Astrocyte (in vitro differentiated cells and primary cell): ENCODE measurements at regions not wholly inside any gene's neighbourhood (a gene's known extent, or its start where the extent isn't known, plus 50 kb on each side); places are given as distances from the start of the nearest gene placed in this dataset.

Experiments
- DNase-seq: peaks from one replicate; pipeline ENCODE4 v3.0.0-alpha.2; 2010; ENCODE audit warnings: low read depth
- FAIRE-seq: peaks from 2 replicates; lab custom pipeline; 2011; peaks lifted over from hg19 to GRCh38; lab: Jason Lieb, UNC
- H2AFZ ChIP-seq: 2 replicates; pipeline ENCODE4 v1.6.0; 2012; ENCODE audit warnings: low read depth, low read length, inconsistent platforms
- H3K27ac ChIP-seq: 2 replicates; pipeline ENCODE4 v1.5.1; 2011; ENCODE audit warnings: low read depth, low read length, inconsistent platforms
- H3K27me3 ChIP-seq: 2 replicates; pipeline ENCODE4 v1.6.0; 2011; ENCODE audit warnings: low read length, inconsistent platforms; ENCODE audit not compliant: insufficient read depth
- H3K36me3 ChIP-seq: 2 replicates; pipeline ENCODE4 v1.5.1; 2011; ENCODE audit warnings: low read length, inconsistent platforms; ENCODE audit not compliant: insufficient read depth
- H3K4me1 ChIP-seq: 2 replicates; pipeline ENCODE4 v1.5.1; 2011; ENCODE audit warnings: low read length, inconsistent platforms; ENCODE audit not compliant: insufficient read depth
- H3K4me2 ChIP-seq: 2 replicates; pipeline ENCODE4 v1.6.0; 2012; ENCODE audit warnings: low read length, inconsistent platforms
- H3K4me3 ChIP-seq: 2 replicates; pipeline ENCODE4 v1.5.1; 2011; ENCODE audit warnings: low read depth, mild to moderate bottlenecking, low read length, inconsistent platforms; ENCODE audit not compliant: insufficient read depth
- H3K79me2 ChIP-seq: 2 replicates; pipeline ENCODE4 v1.6.0; 2012; ENCODE audit warnings: mild to moderate bottlenecking, low read length, inconsistent platforms; ENCODE audit not compliant: insufficient read depth
- H3K9ac ChIP-seq: 2 replicates; pipeline ENCODE4 v1.6.0; 2012; ENCODE audit warnings: mild to moderate bottlenecking, low read length, inconsistent platforms
- H3K9me3 ChIP-seq: 2 replicates; pipeline ENCODE4 v1.5.1; 2012; ENCODE audit warnings: low read depth, mild to moderate bottlenecking, low read length, inconsistent platforms; ENCODE audit not compliant: insufficient read depth
- H4K20me1 ChIP-seq: 2 replicates; pipeline ENCODE4 v1.6.0; 2012; ENCODE audit warnings: low read length, inconsistent platforms; ENCODE audit not compliant: insufficient read depth
- H3K27ac Mint-ChIP-seq: one replicate; pipeline ENCODE4 v1.8.0; 2021; ENCODE audit warnings: mild to moderate bottlenecking, mixed read lengths; ENCODE audit not compliant: unreplicated experiment
- H3K27me3 Mint-ChIP-seq: one replicate; pipeline ENCODE4 v1.8.0; 2021; ENCODE audit warnings: low read depth, mixed read lengths; ENCODE audit not compliant: unreplicated experiment
- H3K36me3 Mint-ChIP-seq: one replicate; pipeline ENCODE4 v1.8.0; 2021; ENCODE audit warnings: low read depth, mixed read lengths; ENCODE audit not compliant: unreplicated experiment
- H3K4me1 Mint-ChIP-seq: one replicate; pipeline ENCODE4 v1.8.0; 2021; ENCODE audit warnings: low read depth, mixed read lengths; ENCODE audit not compliant: unreplicated experiment
- H3K4me3 Mint-ChIP-seq: one replicate; pipeline ENCODE4 v1.8.0; 2021; ENCODE audit warnings: mild to moderate bottlenecking, moderate library complexity, mixed read lengths; ENCODE audit not compliant: unreplicated experiment
- H3K9me3 Mint-ChIP-seq: one replicate; pipeline ENCODE4 v1.8.0; 2021; ENCODE audit warnings: mild to moderate bottlenecking, mixed read lengths; ENCODE audit not compliant: unreplicated experiment
- EZH2 ChIP-seq: IDR thresholded peaks from 2 replicates; pipeline ENCODE4 v1.6.1; 2012; ENCODE audit warnings: mild to moderate bottlenecking, low read length, inconsistent platforms; ENCODE audit not compliant: insufficient read depth
- TF ChIP-seq, protein P1 (sequence below): IDR thresholded peaks from 2 replicates; pipeline ENCODE4 v1.5.1; 2011; ENCODE audit warnings: low read depth, mild to moderate bottlenecking, inconsistent platforms, low read length, moderate library complexity; ENCODE audit not compliant: insufficient read depth

DNA sequence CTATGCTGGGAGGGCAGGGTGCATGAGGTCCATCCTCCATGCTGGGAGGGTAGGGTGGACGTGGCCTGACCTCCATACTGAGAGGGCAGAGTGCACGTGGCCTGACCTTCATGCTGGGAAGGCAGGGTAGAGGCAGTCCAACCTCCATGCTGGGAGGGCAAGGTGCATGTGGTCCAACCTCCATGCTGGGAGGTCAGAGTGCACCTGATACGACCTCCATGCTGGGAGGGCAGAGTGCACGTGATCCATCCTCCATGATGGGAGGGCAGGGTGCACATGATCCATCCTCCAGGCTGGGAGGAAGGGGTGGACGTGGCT is 622.2 kb downstream of the BRD1 start:
- Histone ChIP-seq H3K79me2 (no peaks in the 10 kb centered on the region), H4K20me1 (no peaks in the 10 kb centered on the region)

DNA sequence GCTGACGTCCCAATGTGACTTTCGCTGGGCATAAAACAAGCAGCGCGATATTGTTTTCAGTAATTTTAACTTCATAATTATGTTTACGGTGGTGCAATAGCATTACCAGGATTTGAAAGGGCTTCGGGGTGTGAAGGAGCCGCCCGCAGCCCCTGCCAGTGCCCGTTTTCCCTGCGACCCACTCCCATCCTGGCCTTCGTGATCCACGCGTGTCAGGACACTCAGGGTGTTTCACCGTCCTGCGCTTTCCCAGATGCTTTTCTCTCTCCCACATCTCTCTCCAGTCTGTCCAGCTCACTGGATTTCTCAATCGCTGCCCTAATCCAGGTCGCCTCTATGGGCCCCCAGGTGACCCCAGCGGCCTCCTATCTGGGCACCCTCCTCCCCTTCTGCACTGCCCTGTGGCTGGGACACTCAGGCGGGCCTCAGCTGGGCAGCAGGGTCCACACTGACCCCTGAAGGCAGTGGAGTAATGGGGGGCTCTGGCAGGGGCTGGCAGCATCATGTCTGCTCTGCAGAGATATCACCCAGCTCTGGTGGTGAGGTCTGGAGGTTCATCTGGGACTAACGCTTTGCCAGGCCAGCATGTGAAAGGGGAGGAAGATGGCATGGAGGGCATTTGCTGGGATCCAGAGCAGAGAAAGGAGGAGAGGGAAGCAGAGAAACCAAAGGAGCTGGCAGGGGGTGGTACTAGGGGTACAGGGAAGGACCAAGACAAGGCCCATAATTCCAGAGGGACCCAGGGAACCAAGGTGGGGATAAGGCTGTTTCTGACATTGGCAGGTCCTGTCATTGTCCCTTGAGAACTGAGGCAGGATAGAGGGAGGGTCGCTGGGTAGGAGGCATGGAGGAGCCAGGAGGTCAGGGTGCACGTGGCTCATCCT is 622.8 kb downstream of the BRD1 start:
- no peak for FAIRE-seq
- Mint-ChIP-seq H3K36me3 (no peaks in the 10 kb centered on the region), H3K27me3 (peaks cover 36% of the 10 kb centered on the region), H3K9me3 (peaks cover 2% of the 10 kb centered on the region), H3K27ac (no peak overlapping the region), H3K4me3 (no peak overlapping the region), H3K4me1 (no peaks in the 10 kb centered on the region)
- Histone ChIP-seq H4K20me1 (no peaks in the 10 kb centered on the region), H3K27me3 (no peaks in the 10 kb centered on the region), H3K36me3 (no peaks in the 10 kb centered on the region), H3K9me3 (peaks cover 6% of the 10 kb centered on the region), H3K4me1 (no peaks in the 10 kb centered on the region), H3K27ac (no peak overlapping the region), H3K4me2 (no peak overlapping the region), H3K79me2 (no peaks in the 10 kb centered on the region), H3K4me3 (no peak overlapping the region), H3K9ac (no peak overlapping the region), H2AFZ (no peak overlapping the region)
- DNase-seq: no peak
- TF ChIP-seq, protein P1, sequence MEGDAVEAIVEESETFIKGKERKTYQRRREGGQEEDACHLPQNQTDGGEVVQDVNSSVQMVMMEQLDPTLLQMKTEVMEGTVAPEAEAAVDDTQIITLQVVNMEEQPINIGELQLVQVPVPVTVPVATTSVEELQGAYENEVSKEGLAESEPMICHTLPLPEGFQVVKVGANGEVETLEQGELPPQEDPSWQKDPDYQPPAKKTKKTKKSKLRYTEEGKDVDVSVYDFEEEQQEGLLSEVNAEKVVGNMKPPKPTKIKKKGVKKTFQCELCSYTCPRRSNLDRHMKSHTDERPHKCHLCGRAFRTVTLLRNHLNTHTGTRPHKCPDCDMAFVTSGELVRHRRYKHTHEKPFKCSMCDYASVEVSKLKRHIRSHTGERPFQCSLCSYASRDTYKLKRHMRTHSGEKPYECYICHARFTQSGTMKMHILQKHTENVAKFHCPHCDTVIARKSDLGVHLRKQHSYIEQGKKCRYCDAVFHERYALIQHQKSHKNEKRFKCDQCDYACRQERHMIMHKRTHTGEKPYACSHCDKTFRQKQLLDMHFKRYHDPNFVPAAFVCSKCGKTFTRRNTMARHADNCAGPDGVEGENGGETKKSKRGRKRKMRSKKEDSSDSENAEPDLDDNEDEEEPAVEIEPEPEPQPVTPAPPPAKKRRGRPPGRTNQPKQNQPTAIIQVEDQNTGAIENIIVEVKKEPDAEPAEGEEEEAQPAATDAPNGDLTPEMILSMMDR: no peak
- TF ChIP-seq EZH2: no peak

More for the DNA sequence above, 622.2 kb downstream of the BRD1 start:
- Mint-ChIP-seq H3K27me3 (peaks cover 36% of the 10 kb centered on the region), H3K4me3 (no peak overlapping the region), H3K36me3 (no peaks in the 10 kb centered on the region), H3K27ac (no peak overlapping the region), H3K4me1 (no peaks in the 10 kb centered on the region), H3K9me3 (peaks cover 3% of the 10 kb centered on the region)
- Histone ChIP-seq H3K36me3 (no peaks in the 10 kb centered on the region), H3K9me3 (peaks cover 6% of the 10 kb centered on the region), H3K4me3 (no peak overlapping the region), H2AFZ (no peak overlapping the region), H3K9ac (no peak overlapping the region), H3K27ac (no peak overlapping the region), H3K4me2 (no peak overlapping the region), H3K4me1 (no peaks in the 10 kb centered on the region), H3K27me3 (no peaks in the 10 kb centered on the region)
- no peak for TF ChIP-seq EZH2
- TF ChIP-seq, protein P1: no peak
- no peak for FAIRE-seq
- no peak for DNase-seq
